GM20431 (cell line): ENCODE measurements at regions not wholly inside any gene's neighbourhood (a gene's known extent, or its start where the extent isn't known, plus 50 kb on each side); places are given as distances from the start of the nearest gene placed in this dataset.

Experiments used
- in situ Hi-C: fragments of 300-500 bp; cut with MseI, MboI; formaldehyde crosslinking; loops from one replicate; pipeline ENCODE4 v1.15.0; 2020; ENCODE audit warnings: low sequenced_read_pairs; ENCODE audit not compliant: unreplicated experiment

GRCh38 chr9:105828171-105828570 lies 133.8 kb downstream of the TMEM38B start:
- in situ Hi-C loops, result no loop called here

GRCh38 chr9:105828596-105829213 lies 134.4 kb downstream of the TMEM38B start:
- in situ Hi-C loops, result no loop called here

- in situ Hi-C loops, result no loop called here
These were observed 136.1 kb downstream of the TMEM38B start for GRCh38 chr9:105830461-105830860.

- in situ Hi-C loops, result no loop called here
These were observed 137.9 kb downstream of the TMEM38B start for GRCh38 chr9:105832096-105832710.

- in situ Hi-C loops, result no loop called here
These were observed 139.1 kb downstream of the TMEM38B start for GRCh38 chr9:105833271-105833975.

- in situ Hi-C loops, result no loop called here
These were observed 140.1 kb downstream of the TMEM38B start for GRCh38 chr9:105834404-105834803.

- in situ Hi-C loops, result no loop called here
These were observed 141.4 kb downstream of the TMEM38B start for GRCh38 chr9:105835721-105836120.

- in situ Hi-C loops, result no loop called here
These were observed 142.8 kb downstream of the TMEM38B start for GRCh38 chr9:105836936-105837660.

GRCh38 chr9:105841562-105841961 lies 147.2 kb downstream of the TMEM38B start:
- in situ Hi-C loops, result no loop called here

GRCh38 chr9:105842023-105842644 lies 147.8 kb downstream of the TMEM38B start:
- in situ Hi-C loops, result no loop called here

GRCh38 chr9:105846825-105847224 lies 152.5 kb downstream of the TMEM38B start:
- in situ Hi-C loops, result no loop called here

GRCh38 chr9:105850852-105851500 lies 156.6 kb downstream of the TMEM38B start:
- in situ Hi-C loops, result no loop called here

GRCh38 chr9:105854026-105854782 lies 159.9 kb downstream of the TMEM38B start:
- in situ Hi-C loops, result no loop called here

GRCh38 chr9:105854783-105855724 lies 160.7 kb downstream of the TMEM38B start:
- in situ Hi-C loops, result no loop called here

- in situ Hi-C loops, result no loop called here
These were observed 161.6 kb downstream of the TMEM38B start for GRCh38 chr9:105855987-105856386.

- in situ Hi-C loops, result no loop called here
These were observed 163.8 kb downstream of the TMEM38B start for GRCh38 chr9:105858006-105858690.

GRCh38 chr9:105858877-105859276 lies 164.5 kb downstream of the TMEM38B start:
- in situ Hi-C loops, result no loop called here
